HG03354 (cell line): ENCODE measurements at regions not wholly inside any gene's neighbourhood (a gene's known extent, or its start where the extent isn't known, plus 50 kb on each side); places are given as distances from the start of the nearest gene placed in this dataset.
"Not testable (repeated sequence)": the region's sequence is repeated elsewhere in the genome, so short reads cannot be mapped to it uniquely, and the experiment has no call there.

Source experiments
- ATAC-seq: cut with Tn5 transposase; IDR thresholded peaks from one replicate; pipeline ENCODE4 v1.9.1; 2021; ENCODE audit warnings: mild to moderate bottlenecking; ENCODE audit not compliant: unreplicated experiment, poor library complexity, severe bottlenecking

DNA sequence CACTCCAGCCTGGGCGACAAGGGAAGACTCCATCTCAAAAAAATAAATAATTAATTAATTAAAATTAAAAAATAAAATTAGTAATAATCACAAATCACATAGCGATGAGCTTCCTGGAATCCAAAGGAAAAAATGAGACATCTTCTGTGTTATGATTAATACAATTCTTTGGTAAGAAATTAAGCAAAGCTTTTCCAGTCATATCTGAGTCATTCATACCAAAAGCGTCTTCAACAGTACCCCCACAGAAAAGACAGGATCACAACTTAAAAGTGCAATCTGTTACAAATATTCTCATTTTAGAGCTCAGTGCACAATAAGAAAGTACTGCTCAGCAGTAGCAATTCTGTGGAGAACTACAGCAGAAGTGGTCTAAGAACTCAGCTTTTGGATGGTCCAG is 168.5 kb upstream of the MXRA5 start:
- ATAC-seq: no peak

DNA sequence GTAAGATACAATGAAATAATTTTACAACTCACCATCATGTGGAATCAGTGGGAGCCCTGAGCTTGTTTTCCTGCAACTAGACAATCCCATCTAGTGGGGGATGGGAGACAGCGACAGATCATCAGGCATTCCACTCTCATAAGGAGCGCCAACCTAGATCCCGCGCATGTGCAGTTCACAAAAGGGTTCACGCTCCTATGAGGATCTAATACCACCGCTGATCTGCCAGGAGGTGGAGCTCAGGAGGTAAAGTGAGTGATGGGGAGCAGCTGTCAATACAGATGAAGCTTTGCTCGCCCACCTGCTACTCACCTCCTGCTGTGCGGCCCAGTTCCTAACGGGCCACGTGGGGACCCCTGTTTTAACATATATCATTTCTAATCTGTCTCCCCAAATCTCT is 165.7 kb upstream of the MXRA5 start:
- ATAC-seq: peak; percentile 55

DNA sequence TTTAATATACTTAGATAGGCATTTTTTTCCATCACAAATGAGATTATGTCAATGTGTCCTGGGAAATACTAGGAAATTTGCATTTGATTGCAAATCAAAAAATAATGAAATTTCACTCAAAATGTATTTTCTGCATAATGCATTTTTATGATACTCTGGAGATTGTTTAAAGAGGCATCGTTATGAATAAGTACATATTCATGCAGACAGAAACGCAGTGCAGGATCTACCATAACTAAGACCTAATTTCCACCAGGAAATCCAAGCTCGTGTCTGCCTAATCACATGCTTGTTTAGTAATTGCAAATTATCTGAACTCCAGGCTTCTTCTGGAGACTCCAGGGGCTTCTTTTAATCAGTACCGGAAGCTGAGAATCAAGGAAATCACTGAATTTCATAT is 163.5 kb upstream of the MXRA5 start:
- ATAC-seq: no peak

GRCh38 chrX:3504916-3505315 is 158.5 kb upstream of the MXRA5 start:
- ATAC-seq: no peak

DNA sequence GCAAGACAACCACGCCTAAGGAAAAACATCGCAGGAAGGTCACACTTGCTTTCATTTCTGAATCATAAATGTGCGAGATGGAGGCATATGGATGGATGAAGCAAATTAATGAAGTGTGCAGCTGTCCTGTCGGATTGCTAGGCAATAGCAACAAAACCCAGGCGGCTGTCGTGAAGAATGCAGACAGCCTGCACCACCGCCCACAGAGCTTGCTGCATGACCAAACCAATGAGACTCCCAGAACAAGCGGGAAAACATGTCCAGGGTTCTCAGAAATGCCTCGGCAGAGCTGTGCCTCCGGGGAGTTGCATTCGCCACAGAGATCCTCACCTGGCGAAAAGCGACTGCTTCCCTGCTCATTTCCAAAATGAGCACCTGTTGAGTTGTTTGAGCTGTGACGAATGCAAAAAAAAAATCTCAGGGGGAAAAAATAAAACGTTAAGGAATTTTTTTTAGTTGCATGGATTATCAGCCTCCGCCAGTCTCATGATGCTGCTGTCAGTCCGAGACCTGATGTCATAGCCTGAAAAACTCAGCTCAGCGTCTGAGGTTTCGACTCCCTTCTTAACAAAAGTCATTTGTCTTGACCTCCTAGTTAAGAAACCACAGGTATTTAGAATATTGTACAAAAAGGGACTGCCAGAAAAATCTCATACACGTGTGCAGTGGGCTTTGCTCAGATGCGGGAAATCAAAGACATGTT is 155.5 kb upstream of the MXRA5 start:
- ATAC-seq: no peak

GRCh38 chrX:3495836-3496769 is 149.7 kb upstream of the MXRA5 start:
- ATAC-seq: not testable (repeated sequence)

- no peak for ATAC-seq
Measured at GRCh38 chrX:3493605-3494004, 147.2 kb upstream of the MXRA5 start.

DNA sequence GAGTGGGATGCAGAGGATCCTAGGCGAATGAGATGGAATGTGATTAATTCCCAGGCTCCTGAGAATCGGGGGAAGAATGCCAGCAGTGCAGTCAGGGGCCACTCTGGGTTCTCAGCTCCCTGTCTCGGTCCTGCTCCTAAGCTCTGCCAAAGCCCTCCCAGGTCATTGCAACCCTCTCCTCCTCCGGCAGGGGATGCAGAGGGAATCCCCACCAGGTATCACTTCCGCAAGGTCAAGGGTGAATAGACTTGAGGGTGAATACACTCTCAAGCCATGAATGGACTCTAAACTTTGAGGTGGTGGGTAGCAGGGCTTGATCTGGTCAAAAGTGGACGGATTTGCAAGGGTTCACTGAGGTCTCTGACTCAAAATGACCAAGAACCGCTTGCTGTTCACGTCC is 139.3 kb upstream of the MXRA5 start:
- ATAC-seq: no peak

- no peak for ATAC-seq
Measured at GRCh38 chrX:3479026-3479425, 132.6 kb upstream of the MXRA5 start.

DNA sequence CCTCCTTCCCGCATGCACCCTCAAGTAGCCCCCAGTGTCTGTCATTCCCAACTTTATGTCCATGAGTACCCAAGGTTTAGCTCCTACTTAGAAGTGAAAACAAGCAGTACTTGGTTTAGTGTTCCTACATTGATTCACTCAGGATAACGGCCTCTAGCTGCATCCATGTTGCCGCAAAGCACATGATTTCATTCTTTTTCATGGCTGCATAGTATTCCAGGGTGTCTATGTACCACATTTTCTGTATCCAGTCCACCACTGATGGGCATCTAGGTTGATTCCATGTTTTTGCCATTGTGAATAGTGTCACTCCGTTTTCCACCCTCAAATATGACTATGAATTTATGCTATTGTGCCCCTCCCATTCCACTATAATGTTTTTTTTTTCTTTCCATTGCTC is 130.5 kb upstream of the MXRA5 start:
- no peak for ATAC-seq

DNA sequence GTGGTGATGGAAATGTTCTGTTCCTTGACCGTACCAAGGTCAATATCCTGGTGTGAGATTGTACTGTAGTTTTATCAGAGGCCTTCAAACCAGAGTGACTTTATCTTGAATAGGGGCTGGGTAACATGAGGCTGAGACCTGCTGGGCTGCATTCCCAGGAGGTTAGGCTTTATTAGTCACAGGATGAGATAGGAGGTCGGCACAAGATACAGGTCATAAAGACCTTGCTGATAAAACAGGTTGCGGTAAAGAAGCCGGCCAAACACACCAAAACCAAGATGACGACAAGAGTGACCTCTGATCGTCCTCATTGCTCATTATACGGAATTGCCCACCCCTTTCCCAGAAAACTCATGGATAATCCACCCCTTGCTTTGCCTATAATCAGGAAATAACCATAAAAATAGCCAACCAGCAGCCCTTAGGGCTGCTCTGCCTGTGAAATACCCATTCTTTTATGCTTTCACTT is 123.8 kb upstream of the MXRA5 start:
- not testable (repeated sequence) for ATAC-seq

DNA sequence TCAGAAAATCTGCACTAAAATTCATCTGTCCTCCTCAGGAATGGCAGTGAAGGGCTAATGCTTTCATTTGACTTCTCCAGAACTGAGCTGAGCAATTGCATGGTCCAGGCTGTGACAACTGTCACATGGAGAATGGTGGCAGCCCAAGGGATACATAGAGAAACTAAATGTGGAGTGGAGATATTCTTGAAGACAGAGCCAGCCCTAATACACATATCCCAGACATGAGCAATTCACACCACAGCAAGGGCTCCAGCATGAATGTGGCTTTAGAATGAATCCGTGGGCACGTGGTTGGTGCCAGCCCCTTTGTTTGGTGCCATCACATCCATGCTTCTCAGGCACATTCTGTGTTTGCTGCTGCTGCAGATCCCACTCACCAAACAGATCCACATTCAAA is 121.6 kb upstream of the MXRA5 start:
- ATAC-seq: no peak

- ATAC-seq: no peak
Measured at GRCh38 chrX:3465017-3465416, 118.6 kb upstream of the MXRA5 start.

GRCh38 chrX:3462166-3462508 is 115.7 kb upstream of the MXRA5 start:
- no peak for ATAC-seq

GRCh38 chrX:3461397-3462165 is 115.1 kb upstream of the MXRA5 start:
- ATAC-seq: no peak

DNA sequence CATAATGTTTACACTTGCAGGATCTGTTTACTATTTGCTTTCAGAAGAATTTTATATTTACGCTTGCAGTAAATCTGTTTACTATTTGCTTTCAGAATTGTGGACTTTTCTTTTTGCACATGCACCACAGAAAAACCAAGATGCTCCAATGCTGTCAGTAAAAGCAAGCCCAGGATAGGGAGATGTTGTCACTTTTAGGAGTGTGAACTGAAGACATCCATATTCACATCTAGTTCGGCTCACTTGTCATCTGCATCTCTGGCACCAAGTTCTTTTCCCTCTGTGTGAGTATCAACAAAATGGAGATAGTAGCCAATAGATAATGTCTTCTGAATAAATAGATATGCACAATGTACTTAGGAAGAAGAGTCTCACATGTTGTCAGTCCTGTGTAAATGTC is 109.3 kb upstream of the MXRA5 start:
- ATAC-seq: no peak

- no peak for ATAC-seq
Measured at GRCh38 chrX:3451571-3451970, 105.1 kb upstream of the MXRA5 start.

DNA sequence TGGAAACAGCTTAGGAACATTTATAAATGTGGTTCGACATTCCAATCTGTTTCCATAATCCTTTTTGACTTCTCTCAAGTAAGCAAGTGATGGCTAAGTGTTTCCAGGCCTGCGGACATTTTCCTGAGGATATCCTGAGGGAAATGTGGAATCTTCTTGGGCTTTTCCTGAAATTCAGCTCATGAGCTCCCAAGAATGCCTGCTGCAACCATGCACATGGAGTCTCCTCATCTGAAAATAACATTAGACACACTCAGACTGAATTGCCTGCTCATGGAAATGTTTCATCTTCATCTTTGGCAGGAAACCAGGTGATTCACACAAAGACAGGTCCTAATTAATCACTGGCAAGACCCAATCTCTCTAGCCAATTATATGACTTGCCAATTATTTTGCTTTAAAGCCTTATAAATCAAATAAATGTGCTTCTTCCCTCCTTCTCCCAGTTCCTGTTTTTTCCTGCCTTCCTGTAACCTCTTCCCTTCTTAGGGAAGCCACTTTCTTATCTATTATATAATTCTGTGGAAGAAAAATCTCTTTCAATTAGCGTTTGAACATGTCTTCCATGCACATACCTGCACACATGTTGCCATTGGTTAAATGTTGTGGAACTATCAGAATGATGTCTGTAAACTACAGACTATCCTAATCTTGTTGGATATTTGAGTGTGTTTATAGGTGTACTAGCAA is 104.6 kb upstream of the MXRA5 start:
- ATAC-seq: no peak

DNA sequence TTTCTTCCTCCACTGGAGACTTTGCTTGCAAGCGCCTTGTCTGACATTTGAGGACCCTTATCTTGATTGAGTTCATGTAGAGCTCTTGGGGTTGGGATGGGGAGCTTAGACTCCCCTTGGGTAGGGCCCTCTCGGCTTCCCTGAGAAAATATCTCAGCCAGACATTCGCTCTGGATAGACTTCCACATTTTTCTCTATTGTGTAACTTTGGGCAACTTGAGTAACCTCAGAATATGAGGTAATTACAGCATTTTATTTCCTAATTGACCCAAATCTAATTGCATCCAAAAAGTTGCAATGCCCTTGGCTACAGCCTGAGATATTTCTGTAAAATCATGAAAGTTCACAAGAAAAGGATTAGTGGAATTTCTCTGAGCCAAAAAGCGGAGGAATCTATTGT is 102.8 kb upstream of the MXRA5 start:
- ATAC-seq: no peak

GRCh38 chrX:3448563-3448962 is 102.1 kb upstream of the MXRA5 start:
- no peak for ATAC-seq
